Mesenchymal stem cell (in vitro differentiated cells and primary cell): ENCODE measurements at regions not wholly inside any gene's neighbourhood (a gene's known extent, or its start where the extent isn't known, plus 50 kb on each side); places are given as distances from the start of the nearest gene placed in this dataset.
"Not testable (repeated sequence)": the region's sequence is repeated elsewhere in the genome, so short reads cannot be mapped to it uniquely, and the experiment has no call there.

Source experiments
- DNase-seq: peaks from one replicate; pipeline ENCODE4 v3.0.0-alpha.2; 2013
- H2AFZ ChIP-seq: one replicate; pipeline ENCODE4 v1.6.1; 2013; ENCODE audit warnings: low read depth, mild to moderate bottlenecking, control low read depth, inconsistent platforms, low read length, moderate library complexity
- H2AK5ac ChIP-seq: 2 replicates; pipeline ENCODE4 v1.6.1; 2013; ENCODE audit warnings: low read length, moderate library complexity, mild to moderate bottlenecking, inconsistent platforms; ENCODE audit not compliant: severe bottlenecking
- H2BK120ac ChIP-seq: one replicate; pipeline ENCODE4 v1.6.1; 2013; ENCODE audit warnings: low read depth, mild to moderate bottlenecking, inconsistent platforms, low read length, moderate library complexity
- H2BK12ac ChIP-seq, 2 experiments: one replicate each; pipeline ENCODE4 v1.6.1; 2013; ENCODE audit warnings: inconsistent platforms in 2 of 2, low read length in 2 of 2, mild to moderate bottlenecking in 2 of 2, moderate library complexity in 2 of 2, control low read depth in 1 of 2
- H2BK15ac ChIP-seq: one replicate; pipeline ENCODE4 v1.6.1; 2013; ENCODE audit warnings: mild to moderate bottlenecking, low read depth, inconsistent platforms; ENCODE audit not compliant: poor library complexity, severe bottlenecking
- H2BK5ac ChIP-seq: 2 replicates; pipeline ENCODE4 v1.6.1; 2013; ENCODE audit warnings: low read depth, mild to moderate bottlenecking, low read length, control low read depth, inconsistent platforms; ENCODE audit not compliant: poor library complexity, severe bottlenecking
- H3K14ac ChIP-seq, 2 experiments: one replicate each; pipeline ENCODE4 v1.6.1; 2013; ENCODE audit warnings: inconsistent platforms in 2 of 2, low read length in 2 of 2, control low read depth in 1 of 2, mild to moderate bottlenecking in 1 of 2, moderate library complexity in 1 of 2
- H3K18ac ChIP-seq, 2 experiments: one replicate each; pipeline ENCODE4 v1.6.1; 2013; ENCODE audit warnings: inconsistent platforms in 2 of 2, low read length in 2 of 2, control low read depth in 1 of 2, low read depth in 1 of 2, mild to moderate bottlenecking in 1 of 2
- H3K23ac ChIP-seq, 2 experiments: one replicate each; pipeline ENCODE4 v1.6.1; 2013; ENCODE audit warnings: inconsistent platforms in 2 of 2, low read length in 2 of 2, mild to moderate bottlenecking in 2 of 2, moderate library complexity in 2 of 2, control low read depth in 1 of 2
- H3K27ac ChIP-seq: 2 replicates; pipeline ENCODE4 v1.5.1; 2013; ENCODE audit warnings: mild to moderate bottlenecking, moderate library complexity, low read length, control low read depth, inconsistent platforms; ENCODE audit not compliant: poor library complexity, severe bottlenecking
- H3K27me3 ChIP-seq, 2 experiments: 2 replicates each; pipeline versions ENCODE4 v1.6.1 to v1.7.0; 2013; ENCODE audit warnings: low read length in 2 of 2, mild to moderate bottlenecking in 2 of 2, moderate library complexity in 2 of 2, control low read depth in 1 of 2, inconsistent platforms in 1 of 2; ENCODE audit not compliant: control insufficient read depth in 1 of 2, insufficient read depth in 1 of 2
- H3K36me3 ChIP-seq, 2 experiments: 2 replicates each; pipeline versions ENCODE4 v1.6.1 to v1.7.0; 2013; ENCODE audit warnings: low read length in 2 of 2, control low read depth in 1 of 2, inconsistent platforms in 1 of 2, low read depth in 1 of 2, mild to moderate bottlenecking in 1 of 2; ENCODE audit not compliant: insufficient read depth in 2 of 2, control insufficient read depth in 1 of 2
- H3K4ac ChIP-seq, 2 experiments: one replicate each; pipeline ENCODE4 v1.6.1; 2013; ENCODE audit warnings: inconsistent platforms in 2 of 2, low read length in 2 of 2, mild to moderate bottlenecking in 2 of 2, moderate library complexity in 2 of 2, control low read depth in 1 of 2, low read depth in 1 of 2
- H3K4me1 ChIP-seq: 2 replicates; pipeline ENCODE4 v1.6.1; 2013; ENCODE audit warnings: low read depth, low read length, control low read depth; ENCODE audit not compliant: control insufficient read depth, insufficient read depth
- H3K4me2 ChIP-seq: 2 replicates; pipeline ENCODE4 v1.6.1; 2013; ENCODE audit warnings: low read length, mild to moderate bottlenecking, inconsistent platforms; ENCODE audit not compliant: poor library complexity, severe bottlenecking
- H3K4me3 ChIP-seq, 2 experiments: 2 replicates each; pipeline versions ENCODE4 v1.5.1 to v1.7.0; 2013; ENCODE audit warnings: low read length in 2 of 2, mild to moderate bottlenecking in 2 of 2, control low read depth in 1 of 2, low read depth in 1 of 2; ENCODE audit not compliant: insufficient read depth in 1 of 2
- H3K79me1 ChIP-seq: replicated peaks from 2 replicates; pipeline ENCODE4 v1.6.1; 2013; ENCODE audit warnings: mild to moderate bottlenecking, control low read depth, low read length, inconsistent platforms; ENCODE audit not compliant: poor library complexity, severe bottlenecking
- H3K9ac ChIP-seq: 2 replicates; pipeline ENCODE4 v1.7.0; 2013; ENCODE audit warnings: mild to moderate bottlenecking, low read length, moderate library complexity
- H3K9me3 ChIP-seq: 2 replicates; pipeline ENCODE4 v1.7.0; 2013; ENCODE audit warnings: mild to moderate bottlenecking, low read length; ENCODE audit not compliant: control insufficient read depth
- H4K8ac ChIP-seq: one replicate; pipeline ENCODE4 v1.6.1; 2013; ENCODE audit warnings: inconsistent platforms, mild to moderate bottlenecking, low read length, moderate library complexity
- H4K91ac ChIP-seq: one replicate; pipeline ENCODE4 v1.6.1; 2013; ENCODE audit warnings: mild to moderate bottlenecking, low read length, inconsistent platforms
- WGBS: methylation state at CpG from one replicate; pipeline ENCODE4 v1.1.7; 2013; ENCODE audit warnings: mixed read lengths; 5-methylcytosine and 5-hydroxymethylcytosine counted together

DNA sequence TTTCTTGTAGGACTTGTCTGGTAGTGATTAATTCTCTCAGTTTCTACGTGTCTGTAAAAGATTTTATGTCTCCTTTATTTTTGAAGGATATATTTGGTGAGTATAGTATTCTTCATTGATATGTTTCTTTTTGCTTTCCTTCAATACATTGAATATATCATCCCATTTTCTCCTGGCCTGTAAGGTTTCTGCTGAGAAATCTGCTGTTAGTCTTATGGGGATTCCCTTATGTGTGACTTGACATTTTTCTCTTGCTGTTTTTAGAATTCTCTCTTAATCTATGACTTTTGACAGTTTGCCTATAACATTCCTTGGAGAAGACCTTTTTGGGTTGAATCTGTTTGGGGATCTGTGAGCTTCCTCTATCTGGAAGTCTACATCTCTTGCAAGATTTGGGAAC lies 281.0 kb upstream of the MEIS1 start:
- no CpG with 5 or more reads among the region's 1 CpG for WGBS
- H3K4me2 ChIP-seq, result no peak overlapping the region
- no peak overlapping the region for H3K18ac ChIP-seq
- H2AFZ ChIP-seq, result no peak overlapping the region
- no peak overlapping the region for H3K14ac ChIP-seq
- H4K8ac ChIP-seq, result no peak overlapping the region
- no peak overlapping the region for H3K23ac ChIP-seq
- H3K4ac ChIP-seq, result no peak overlapping the region
- no peaks in the 10 kb centered on the region for H3K79me1 ChIP-seq
- DNase-seq, result no peak
- no peak overlapping the region for H2BK120ac ChIP-seq
- H2BK15ac ChIP-seq, result no peak overlapping the region
- no peak overlapping the region for H3K9ac ChIP-seq
- no peak overlapping the region for H4K91ac ChIP-seq
- H2BK12ac ChIP-seq, result no peak overlapping the region
- H3K4me3 ChIP-seq, result no peak overlapping the region
- H3K36me3 ChIP-seq, result no peaks in the 10 kb centered on the region
- no peaks in the 10 kb centered on the region for H3K4me1 ChIP-seq
- no peak overlapping the region for H2AK5ac ChIP-seq
- H3K9me3 ChIP-seq, result peaks cover 33% of the 10 kb centered on the region
- H2BK5ac ChIP-seq, result no peak overlapping the region
- H3K27ac ChIP-seq, result no peak overlapping the region
- no peaks in the 10 kb centered on the region for H3K27me3 ChIP-seq

DNA sequence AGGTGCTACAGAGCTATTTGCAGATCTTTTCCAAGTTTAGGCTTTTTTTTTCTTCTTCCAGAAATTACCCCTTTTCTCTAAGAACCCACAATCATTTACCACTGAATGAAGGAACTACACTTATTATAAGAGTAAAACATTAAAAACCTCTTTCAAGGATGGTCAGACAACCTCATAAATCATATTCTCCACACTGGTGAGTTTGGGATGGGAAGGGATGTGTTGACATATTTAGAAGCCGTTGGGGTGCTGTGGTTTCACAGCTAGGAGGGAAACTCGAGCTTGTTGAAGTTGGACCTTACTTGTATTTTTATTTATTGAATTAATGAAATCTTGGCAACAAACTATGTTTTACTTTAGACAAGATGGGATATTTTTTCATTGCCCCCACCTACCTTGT lies 289.4 kb upstream of the MEIS1 start:
- Histone ChIP-seq H3K27me3 (no peaks in the 10 kb centered on the region), H3K27ac (no peak overlapping the region), H3K4me2 (no peak overlapping the region), H3K14ac (no peak overlapping the region), H3K36me3 (no peaks in the 10 kb centered on the region), H2AFZ (no peak overlapping the region), H3K23ac (no peak overlapping the region), H2BK15ac (no peak overlapping the region), H2BK5ac (no peak overlapping the region), H3K79me1 (no peaks in the 10 kb centered on the region), H2BK120ac (no peak overlapping the region), H3K9ac (no peak overlapping the region), H3K18ac (no peak overlapping the region), H3K4ac (no peak overlapping the region), H3K4me1 (no peaks in the 10 kb centered on the region), H4K8ac (no peak overlapping the region), H3K9me3 (peaks cover 4% of the 10 kb centered on the region), H2BK12ac (no peak overlapping the region), H4K91ac (no peak overlapping the region), H3K4me3 (no peak overlapping the region), H2AK5ac (no peak overlapping the region)
- 17% methylated on average over 1 of the region's 2 CpGs for WGBS
- DNase-seq, result no peak

DNA sequence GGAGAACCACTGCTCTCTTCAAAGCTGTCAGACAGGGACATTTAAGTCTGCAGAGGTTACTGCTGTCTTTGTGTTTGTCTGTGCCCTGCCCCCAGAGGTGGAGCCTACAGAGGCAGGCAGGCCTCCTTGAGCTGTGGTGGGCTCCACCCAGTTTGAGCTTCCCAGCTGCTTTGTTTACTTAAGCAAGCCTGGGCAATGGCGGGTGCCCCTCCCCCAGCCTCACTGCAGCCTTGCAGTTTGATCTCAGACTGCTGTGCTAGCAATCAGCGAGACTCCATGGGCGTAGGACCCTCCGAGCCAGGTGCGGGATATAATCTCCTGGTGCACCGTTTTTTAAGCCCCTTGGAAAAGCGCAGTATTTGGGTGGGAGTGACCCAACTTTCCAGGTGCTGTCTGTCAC lies 290.6 kb upstream of the MEIS1 start:
- 84% methylated on average over 7 of the region's 7 CpGs for WGBS
- H3K79me1 ChIP-seq, H3K4ac ChIP-seq, H3K9me3 ChIP-seq, H2AFZ ChIP-seq, DNase-seq, H3K4me2 ChIP-seq, H3K9ac ChIP-seq, H3K18ac ChIP-seq, H3K27ac ChIP-seq, H3K14ac ChIP-seq, H4K91ac ChIP-seq, H2BK120ac ChIP-seq, H3K4me3 ChIP-seq, H3K36me3 ChIP-seq, H3K23ac ChIP-seq, H3K27me3 ChIP-seq, H2BK5ac ChIP-seq, H3K4me1 ChIP-seq, H2BK15ac ChIP-seq, H2AK5ac ChIP-seq, H4K8ac ChIP-seq, H2BK12ac ChIP-seq: not testable (repeated sequence)

DNA sequence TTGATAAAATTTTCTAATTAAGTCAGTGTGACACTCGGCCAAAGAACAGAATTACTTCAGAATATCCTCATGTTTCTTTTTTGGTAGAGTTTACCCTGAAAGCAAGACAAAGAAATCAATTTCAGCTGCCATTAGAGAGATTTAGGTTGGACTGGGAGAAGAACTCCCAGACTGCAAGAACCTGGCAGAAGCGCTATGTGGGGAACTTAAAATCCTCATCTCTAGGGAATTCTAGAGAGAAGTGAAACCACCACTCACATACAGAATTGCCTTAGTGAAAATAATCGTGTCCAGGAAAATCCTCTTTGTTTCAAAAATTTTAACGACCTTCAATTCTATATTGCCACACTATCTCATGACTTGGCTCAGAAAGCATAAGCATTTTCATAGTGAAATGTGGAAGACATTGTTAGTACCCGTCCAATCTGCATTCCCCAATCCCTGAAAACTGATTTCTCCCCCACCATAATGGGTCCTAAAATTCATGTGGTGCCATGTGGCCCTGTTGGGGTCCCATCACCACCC lies 297.3 kb upstream of the MEIS1 start:
- Histone ChIP-seq H2AK5ac (no peak overlapping the region), H2AFZ (no peak overlapping the region), H3K9ac (no peak overlapping the region), H2BK15ac (no peak overlapping the region), H3K9me3 (no peaks in the 10 kb centered on the region), H3K4ac (no peak overlapping the region), H2BK120ac (no peak overlapping the region), H3K23ac (no peak overlapping the region), H3K27me3 (no peaks in the 10 kb centered on the region), H3K36me3 (no peaks in the 10 kb centered on the region), H3K4me2 (no peak overlapping the region), H2BK5ac (no peak overlapping the region), H4K8ac (no peak overlapping the region), H3K4me1 (no peaks in the 10 kb centered on the region), H3K27ac (no peak overlapping the region), H3K18ac (no peak overlapping the region), H3K4me3 (no peak overlapping the region), H2BK12ac (no peak overlapping the region), H4K91ac (no peak overlapping the region), H3K14ac (no peak overlapping the region), H3K79me1 (no peaks in the 10 kb centered on the region)
- 77% methylated on average over 3 of the region's 5 CpGs for WGBS
- no peak for DNase-seq
